WTC11 (cell line): ENCODE measurements at regions not wholly inside any gene's neighbourhood (a gene's known extent, or its start where the extent isn't known, plus 50 kb on each side); places are given as distances from the start of the nearest gene placed in this dataset.

Source experiments
- ATAC-seq: fragments of 200-7000 bp; cut with Tn5 transposase; 2 replicates; pipeline ENCODE4 v1.10.0; 2021; ENCODE audit warnings: mild to moderate bottlenecking, moderate library complexity
- CTCF ChIA-PET: fragments of 300-600 bp; sonication (Branson Sonifier 250); formaldehyde crosslinking; loops from one replicate; lab custom pipeline; 2021; ENCODE audit warnings: antibody characterized with exemption; lab: Charles Lee
- POLR2A ChIA-PET: fragments of 350-600 bp; sonication (Branson Sonifier 250); formaldehyde crosslinking; loops from one replicate; lab custom pipeline; 2021; ENCODE audit warnings: antibody characterized with exemption; lab: Charles Lee
- DNase-seq: peaks from one replicate; pipeline ENCODE4 v3.0.0; 2021; ENCODE audit warnings: low spot score
- H3K27ac Mint-ChIP-seq: 2 replicates; pipeline ENCODE4 v1.8.0; 2021; ENCODE audit warnings: mixed read lengths
- H3K27me3 Mint-ChIP-seq: 2 replicates; pipeline ENCODE4 v1.8.0; 2021; ENCODE audit warnings: low read depth, mild to moderate bottlenecking, moderate library complexity, mixed read lengths
- H3K36me3 Mint-ChIP-seq: 2 replicates; pipeline ENCODE4 v1.8.0; 2021; ENCODE audit warnings: mixed read lengths
- H3K4me1 Mint-ChIP-seq: 2 replicates; pipeline ENCODE4 v1.8.0; 2022; ENCODE audit warnings: mixed read lengths
- H3K4me3 Mint-ChIP-seq: 2 replicates; pipeline ENCODE4 v1.8.0; 2021; ENCODE audit warnings: mild to moderate bottlenecking, moderate library complexity, mixed read lengths
- H3K9me3 Mint-ChIP-seq: 2 replicates; pipeline ENCODE4 v1.8.0; 2021; ENCODE audit warnings: mixed read lengths
- CREM ChIP-seq: sonication (generic); formaldehyde crosslinking; IDR thresholded peaks from 2 replicates; pipeline ENCODE4 v1.8.1; 2022; ENCODE audit warnings: mild to moderate bottlenecking, missing genetic modification reagents, moderate library complexity
- E2F4 ChIP-seq: sonication (generic); formaldehyde crosslinking; IDR thresholded peaks from 2 replicates; pipeline ENCODE4 v1.8.1; 2022; ENCODE audit warnings: low read depth, mild to moderate bottlenecking, moderate library complexity, missing genetic modification reagents, borderline replicate concordance
- ELF4 ChIP-seq: sonication (generic); formaldehyde crosslinking; IDR thresholded peaks from 2 replicates; pipeline ENCODE4 v1.8.1; 2022; ENCODE audit warnings: low read depth, mild to moderate bottlenecking, moderate library complexity, missing genetic modification reagents
- ERG ChIP-seq: fragments of 250-450 bp; sonication (Bioruptor Pico); IDR thresholded peaks from 2 replicates; pipeline ENCODE4 v1.8.0; 2021; ENCODE audit warnings: mild to moderate bottlenecking
- NR2C2 ChIP-seq: sonication (generic); formaldehyde crosslinking; IDR thresholded peaks from 2 replicates; pipeline ENCODE4 v1.8.0; 2022; ENCODE audit warnings: mild to moderate bottlenecking, missing genetic modification reagents
- NR3C1 ChIP-seq: sonication (generic); formaldehyde crosslinking; conservative IDR thresholded peaks from 2 replicates; pipeline ENCODE4 v1.8.1; 2023; ENCODE audit warnings: low read depth, mild to moderate bottlenecking, missing genetic modification reagents
- RORB ChIP-seq: fragments of 250-450 bp; sonication (Bioruptor Pico); IDR thresholded peaks from 2 replicates; pipeline ENCODE4 v1.9.0; 2021; ENCODE audit warnings: mild to moderate bottlenecking
- SOX15 ChIP-seq: fragments of 250-450 bp; sonication (Bioruptor Pico); IDR thresholded peaks from 2 replicates; pipeline ENCODE4 v1.9.0; 2021; ENCODE audit warnings: mild to moderate bottlenecking
- SP1 ChIP-seq: sonication (generic); formaldehyde crosslinking; conservative IDR thresholded peaks from 2 replicates; pipeline ENCODE4 v1.8.1; 2022; ENCODE audit warnings: missing genetic modification reagents
- USF1 ChIP-seq: sonication (generic); formaldehyde crosslinking; IDR thresholded peaks from 2 replicates; pipeline ENCODE4 v1.8.0; 2022; ENCODE audit warnings: mild to moderate bottlenecking, missing genetic modification reagents
- ZNF121 ChIP-seq: sonication (generic); formaldehyde crosslinking; IDR thresholded peaks from 2 replicates; pipeline ENCODE4 v1.8.0; 2023; ENCODE audit warnings: missing genetic modification reagents
- ZNF423 ChIP-seq: fragments of 250-450 bp; sonication (Bioruptor Pico); IDR thresholded peaks from 2 replicates; pipeline ENCODE4 v2.1.2; 2022; ENCODE audit warnings: mild to moderate bottlenecking, moderate library complexity
- TF ChIP-seq, protein P1 (sequence below): sonication (generic); formaldehyde crosslinking; IDR thresholded peaks from 2 replicates; pipeline ENCODE4 v1.8.1; 2022; ENCODE audit warnings: low read depth, missing genetic modification reagents, borderline replicate concordance

DNA sequence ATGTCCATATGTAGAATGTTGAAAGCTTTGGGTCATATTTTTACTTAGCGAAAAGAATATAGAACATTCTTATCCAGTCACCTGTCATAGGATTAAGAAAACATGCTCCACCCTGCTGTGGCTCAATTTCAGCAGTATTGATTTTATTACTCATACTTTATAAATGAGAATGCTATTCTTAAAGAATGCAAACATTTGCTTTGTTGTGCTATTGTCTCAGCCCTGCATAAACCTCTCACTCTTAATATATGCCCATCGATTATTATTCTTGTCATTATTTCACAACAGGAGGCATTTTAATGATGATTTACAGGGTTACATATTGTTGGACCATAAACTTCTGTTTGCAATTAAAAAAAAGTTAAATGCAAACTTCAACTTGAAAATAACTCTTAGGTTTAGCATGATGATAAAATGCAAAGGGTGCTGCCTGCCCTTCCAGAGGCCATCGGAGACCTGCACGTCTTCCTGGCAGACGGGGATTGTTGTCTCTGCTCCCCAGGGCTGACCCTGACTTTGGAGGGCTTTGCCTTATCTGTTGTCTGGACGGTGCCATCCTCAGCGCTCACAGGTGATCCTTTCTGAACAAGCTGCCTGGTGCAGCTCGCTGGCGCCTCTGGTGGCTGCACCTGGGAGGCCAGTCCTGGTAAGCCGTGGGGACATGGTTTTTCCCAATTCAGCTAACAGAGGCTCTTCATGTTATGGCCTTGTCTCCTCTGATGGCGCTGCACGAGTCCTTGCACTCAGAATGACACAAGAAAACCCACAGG is 50.0 kb upstream of the SHH start:
- H3K27ac Mint-ChIP-seq, result no peak overlapping the region
- H3K9me3 Mint-ChIP-seq, result peaks cover 10% of the 10 kb centered on the region; the same call in 1 of the 2 replicates
- no peak for TF ChIP-seq E2F4 (CRISPR knock-in tag)
- TF ChIP-seq SOX15 (CRISPR knock-in tag), result no peak
- no peak for TF ChIP-seq NR2C2 (CRISPR knock-in tag)
- no peak for TF ChIP-seq ZNF121 (CRISPR knock-in tag)
- no peak for TF ChIP-seq CREM (CRISPR knock-in tag)
- no peak for TF ChIP-seq NR3C1 (CRISPR knock-in tag)
- no peak for TF ChIP-seq USF1
- TF ChIP-seq, protein P1, sequence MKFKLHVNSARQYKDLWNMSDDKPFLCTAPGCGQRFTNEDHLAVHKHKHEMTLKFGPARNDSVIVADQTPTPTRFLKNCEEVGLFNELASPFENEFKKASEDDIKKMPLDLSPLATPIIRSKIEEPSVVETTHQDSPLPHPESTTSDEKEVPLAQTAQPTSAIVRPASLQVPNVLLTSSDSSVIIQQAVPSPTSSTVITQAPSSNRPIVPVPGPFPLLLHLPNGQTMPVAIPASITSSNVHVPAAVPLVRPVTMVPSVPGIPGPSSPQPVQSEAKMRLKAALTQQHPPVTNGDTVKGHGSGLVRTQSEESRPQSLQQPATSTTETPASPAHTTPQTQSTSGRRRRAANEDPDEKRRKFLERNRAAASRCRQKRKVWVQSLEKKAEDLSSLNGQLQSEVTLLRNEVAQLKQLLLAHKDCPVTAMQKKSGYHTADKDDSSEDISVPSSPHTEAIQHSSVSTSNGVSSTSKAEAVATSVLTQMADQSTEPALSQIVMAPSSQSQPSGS (CRISPR knock-in tag), result no peak
- TF ChIP-seq RORB (CRISPR knock-in tag), result no peak
- no peak for TF ChIP-seq ELF4 (CRISPR knock-in tag)
- no peak for TF ChIP-seq ERG (CRISPR knock-in tag)
- TF ChIP-seq ZNF423 (CRISPR knock-in tag), result no peak
- TF ChIP-seq SP1 (CRISPR knock-in tag), result no peak
- POLR2A ChIA-PET, result no interaction called here
- peaks cover 5% of the 10 kb centered on the region for H3K4me1 Mint-ChIP-seq
- ATAC-seq, result no peak
- no peak overlapping the region for H3K4me3 Mint-ChIP-seq
- CTCF ChIA-PET, result interaction anchor here (1.1 to 1.2 kb wide), 2 partner anchors 48 to 319 kb away, joined by 3 to 4 read pairs; no protein-coding TSS in a partner anchor
- no peaks in the 10 kb centered on the region for H3K27me3 Mint-ChIP-seq
- H3K36me3 Mint-ChIP-seq, result no peaks in the 10 kb centered on the region
- DNase-seq, result no peak
